ENCODE measurements at regions not wholly inside any gene's neighbourhood (a gene's known extent, or its start where the extent isn't known, plus 50 kb on each side); places are given as distances from the start of the nearest gene placed in this dataset.

DNA sequence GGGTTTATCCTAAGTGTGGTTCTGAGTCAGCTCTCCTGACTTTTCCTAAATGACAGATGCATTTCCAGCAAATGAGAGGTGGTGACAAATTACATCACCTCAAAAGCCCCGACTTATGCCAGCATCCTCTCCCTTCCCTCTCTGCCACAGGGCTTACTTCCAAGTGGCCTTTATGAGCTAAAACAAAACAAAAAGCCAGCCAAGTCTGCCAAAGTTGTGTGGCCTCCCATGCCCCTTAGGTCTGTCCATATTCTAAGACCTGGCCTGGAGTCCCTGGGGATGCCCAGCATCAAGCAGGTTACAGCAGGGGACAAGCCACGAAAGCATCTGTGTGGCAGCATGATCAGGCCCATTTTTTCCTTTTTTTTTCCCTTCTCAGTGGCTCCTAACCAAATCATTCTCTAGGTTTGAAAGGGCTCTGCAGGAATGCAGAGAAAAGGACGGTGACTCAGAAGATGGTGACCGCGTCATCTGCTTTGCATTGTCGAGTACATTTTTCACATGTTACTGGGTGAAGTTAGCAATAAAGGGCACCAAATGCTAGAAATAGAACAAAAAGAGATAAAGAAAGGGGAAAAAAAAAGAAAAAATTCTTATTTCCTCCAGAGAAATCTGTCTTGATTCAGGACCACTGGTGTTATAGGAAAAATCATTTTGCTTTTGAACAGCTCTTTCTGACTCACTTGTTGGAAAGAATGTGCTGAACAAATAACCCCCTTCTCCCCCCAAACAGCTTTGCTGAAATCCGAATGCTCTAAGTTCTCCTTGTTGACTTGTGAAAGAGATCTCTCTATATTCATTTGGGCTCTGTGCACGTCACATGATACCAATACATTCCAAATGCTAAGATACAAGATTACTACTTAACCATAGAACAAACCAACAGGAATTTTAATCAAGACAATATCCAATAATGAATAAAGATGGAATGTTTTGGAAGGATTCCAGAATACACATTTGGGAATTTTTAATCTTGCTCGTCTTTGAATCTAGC is 178.7 kb downstream of the EN1 start:
- H3K4me3 ChIP-seq (ENCODE audit: low read depth, low read length): peak overlapping the region; percentile 8
- TF ChIP-seq, protein P1, sequence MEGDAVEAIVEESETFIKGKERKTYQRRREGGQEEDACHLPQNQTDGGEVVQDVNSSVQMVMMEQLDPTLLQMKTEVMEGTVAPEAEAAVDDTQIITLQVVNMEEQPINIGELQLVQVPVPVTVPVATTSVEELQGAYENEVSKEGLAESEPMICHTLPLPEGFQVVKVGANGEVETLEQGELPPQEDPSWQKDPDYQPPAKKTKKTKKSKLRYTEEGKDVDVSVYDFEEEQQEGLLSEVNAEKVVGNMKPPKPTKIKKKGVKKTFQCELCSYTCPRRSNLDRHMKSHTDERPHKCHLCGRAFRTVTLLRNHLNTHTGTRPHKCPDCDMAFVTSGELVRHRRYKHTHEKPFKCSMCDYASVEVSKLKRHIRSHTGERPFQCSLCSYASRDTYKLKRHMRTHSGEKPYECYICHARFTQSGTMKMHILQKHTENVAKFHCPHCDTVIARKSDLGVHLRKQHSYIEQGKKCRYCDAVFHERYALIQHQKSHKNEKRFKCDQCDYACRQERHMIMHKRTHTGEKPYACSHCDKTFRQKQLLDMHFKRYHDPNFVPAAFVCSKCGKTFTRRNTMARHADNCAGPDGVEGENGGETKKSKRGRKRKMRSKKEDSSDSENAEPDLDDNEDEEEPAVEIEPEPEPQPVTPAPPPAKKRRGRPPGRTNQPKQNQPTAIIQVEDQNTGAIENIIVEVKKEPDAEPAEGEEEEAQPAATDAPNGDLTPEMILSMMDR (IDR thresholded peaks at IDR 0.05; ENCODE audit: low read depth, low read length): no peak

DNA sequence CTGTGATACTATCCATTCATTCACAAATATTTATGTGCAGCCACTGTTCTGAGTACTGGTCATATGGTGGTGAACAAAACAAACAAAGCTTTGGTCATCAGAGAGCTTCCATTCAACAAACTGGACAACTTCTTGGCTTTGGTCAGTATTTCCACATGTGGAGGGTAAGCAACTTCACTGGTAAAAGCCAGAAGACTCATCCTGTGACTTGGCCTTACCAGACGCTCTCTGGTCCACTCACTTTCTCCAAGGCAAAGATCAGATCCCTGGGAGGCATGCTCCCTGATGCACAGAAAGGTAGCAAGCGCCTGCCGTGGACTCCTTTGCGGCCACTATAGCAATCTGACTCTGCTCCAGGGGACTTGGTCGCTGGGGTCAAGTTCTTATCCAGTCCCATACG is 179.5 kb downstream of the EN1 start:
- no peak overlapping the region for H3K4me3 ChIP-seq (ENCODE audit: low read depth, low read length)
- TF ChIP-seq, protein P1 (IDR thresholded peaks at IDR 0.05; ENCODE audit: low read depth, low read length): no peak

DNA sequence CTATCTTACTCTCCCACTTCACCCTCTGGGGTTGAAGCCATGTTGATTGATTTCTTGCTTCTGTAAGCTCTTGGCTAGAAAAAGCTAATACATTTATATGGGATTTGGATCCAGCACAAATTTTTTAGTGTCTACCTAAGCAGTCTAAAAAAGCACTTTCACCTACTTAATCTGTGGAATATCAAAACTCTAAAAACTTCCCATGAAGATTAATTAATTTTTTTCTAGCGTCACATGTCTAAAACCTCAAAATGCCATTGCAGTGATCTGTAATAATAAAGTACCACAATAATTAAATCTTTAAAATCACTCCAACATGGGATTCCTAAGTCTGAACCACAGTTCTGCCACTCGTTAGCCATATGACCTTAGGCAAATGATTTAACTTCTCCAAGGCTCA is 180.1 kb downstream of the EN1 start:
- no peak overlapping the region for H3K4me3 ChIP-seq (ENCODE audit: low read depth, low read length)
- TF ChIP-seq, protein P1 (IDR thresholded peaks at IDR 0.05; ENCODE audit: low read depth, low read length): no peak

DNA sequence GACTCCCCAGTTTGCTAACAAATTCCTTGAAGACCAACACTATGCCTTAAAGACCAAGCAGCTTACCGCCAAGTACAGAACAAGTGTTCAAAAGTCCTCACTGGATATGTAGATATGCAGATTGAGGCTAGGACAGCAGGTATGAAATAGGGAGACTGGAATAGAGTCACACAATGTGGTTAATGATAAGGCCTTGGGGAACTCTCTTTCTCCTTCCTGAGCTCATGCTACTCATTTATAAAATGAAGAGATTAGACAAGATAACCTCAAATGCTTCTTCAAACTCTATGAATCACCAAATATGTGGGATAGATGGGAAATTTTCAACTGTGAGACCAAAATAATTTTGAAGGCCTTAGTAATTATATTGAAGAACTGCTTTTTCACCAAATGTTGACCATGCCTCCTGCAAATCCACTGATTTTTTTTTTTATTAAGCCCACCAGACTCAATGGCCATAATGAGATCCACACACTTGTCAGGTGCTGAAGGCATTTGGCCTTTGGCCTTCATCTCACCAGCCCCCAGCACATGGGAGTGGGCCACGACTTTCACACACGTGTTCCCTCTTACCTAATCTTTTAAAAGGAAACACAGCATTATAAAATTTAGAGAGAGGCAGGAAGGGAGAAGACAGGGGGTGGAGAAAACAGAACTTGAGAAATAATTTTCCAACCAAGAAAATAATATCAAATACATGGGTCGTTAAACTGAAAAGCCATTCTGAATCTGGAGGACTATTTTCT is 181.5 kb downstream of the EN1 start:
- no peak overlapping the region for H3K4me3 ChIP-seq (ENCODE audit: low read depth, low read length)
- TF ChIP-seq, protein P1 (IDR thresholded peaks at IDR 0.05; ENCODE audit: low read depth, low read length): no peak

DNA sequence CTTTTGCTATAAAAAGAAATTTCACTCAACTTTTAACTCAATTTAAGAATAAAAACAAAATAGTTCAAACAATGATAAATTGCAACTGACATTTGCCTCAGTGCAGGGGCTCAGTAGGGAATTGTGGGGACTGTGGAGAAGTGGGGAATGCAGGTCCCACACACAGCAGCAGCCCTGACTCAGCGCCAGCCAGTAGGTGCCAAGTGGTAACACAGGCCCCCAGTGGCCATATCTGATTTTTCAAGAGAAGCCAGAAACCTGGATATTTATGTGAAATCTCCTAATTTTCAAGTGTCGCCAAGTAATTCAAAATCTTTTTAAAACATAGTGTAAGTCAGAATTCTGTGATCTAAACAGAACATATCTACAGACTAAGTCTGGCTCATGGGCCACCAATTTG is 186.3 kb downstream of the EN1 start:
- no peak overlapping the region for H3K4me3 ChIP-seq (ENCODE audit: low read depth, low read length)
- TF ChIP-seq, protein P1 (IDR thresholded peaks at IDR 0.05; ENCODE audit: low read depth, low read length): no peak

DNA sequence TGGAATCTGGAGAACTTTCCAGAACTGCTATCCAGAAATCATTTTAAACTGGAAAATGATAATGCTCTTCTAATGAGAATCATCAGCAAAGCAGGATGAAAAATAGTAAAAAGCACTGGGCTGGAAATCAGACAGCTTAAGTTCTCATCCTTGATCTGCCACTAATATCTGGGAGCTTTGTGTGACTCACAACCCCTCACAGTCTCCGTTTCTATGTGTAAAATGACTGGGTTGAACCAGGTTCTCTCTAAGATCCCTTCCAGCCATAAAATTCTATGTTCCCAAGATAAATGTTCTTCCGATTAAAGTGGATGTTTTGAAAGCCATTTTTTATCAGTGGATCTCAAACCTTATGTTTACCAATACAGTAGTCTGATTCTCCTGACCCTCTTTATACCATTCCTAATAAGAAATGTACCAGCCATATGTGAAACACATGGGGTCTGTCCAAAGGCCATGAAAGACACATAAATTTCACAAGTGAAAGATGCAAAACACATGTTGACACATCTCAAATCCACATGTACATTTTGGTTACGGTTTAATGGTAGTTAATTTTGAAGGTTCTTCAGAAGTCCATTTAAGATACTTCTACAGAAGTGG is 188.8 kb downstream of the EN1 start:
- TF ChIP-seq, protein P1 (IDR thresholded peaks at IDR 0.05; ENCODE audit: low read depth, low read length): no peak
- H3K4me3 ChIP-seq (ENCODE audit: low read depth, low read length): no peak overlapping the region
